H9 (cell line): ENCODE measurements at regions not wholly inside any gene's neighbourhood (a gene's known extent, or its start where the extent isn't known, plus 50 kb on each side); places are given as distances from the start of the nearest gene placed in this dataset.

Experiments used
- DNase-seq: peaks from one replicate; pipeline ENCODE4 v3.0.0-alpha.2; 2017
- H2AFZ ChIP-seq: one replicate; pipeline ENCODE4 v1.6.1; 2013; ENCODE audit warnings: mild to moderate bottlenecking, low read length, control low read depth, moderate library complexity
- H2AK5ac ChIP-seq: 2 replicates; pipeline ENCODE4 v1.6.1; 2013; ENCODE audit warnings: low read length, control low read depth, mixed read lengths; ENCODE audit not compliant: insufficient read length
- H2BK120ac ChIP-seq: one replicate; pipeline ENCODE4 v1.6.1; 2013; ENCODE audit warnings: low read depth, mild to moderate bottlenecking, low read length, control low read depth, inconsistent platforms; ENCODE audit not compliant: poor library complexity, severe bottlenecking
- H2BK12ac ChIP-seq: 2 replicates; pipeline ENCODE4 v1.6.1; 2013; ENCODE audit warnings: low read length, control low read depth, mixed read lengths, low read depth; ENCODE audit not compliant: insufficient read length
- H2BK15ac ChIP-seq: 2 replicates; pipeline ENCODE4 v1.6.1; 2013; ENCODE audit warnings: low read depth, low read length, control low read depth
- H2BK20ac ChIP-seq: one replicate; pipeline ENCODE4 v1.6.1; 2013; ENCODE audit warnings: low read depth, mild to moderate bottlenecking, low read length, control low read depth, inconsistent platforms; ENCODE audit not compliant: poor library complexity, severe bottlenecking
- H2BK5ac ChIP-seq: 2 replicates; pipeline ENCODE4 v1.6.1; 2013; ENCODE audit warnings: low read length, control low read depth, mixed read lengths; ENCODE audit not compliant: insufficient read length
- H3K14ac ChIP-seq: 2 replicates; pipeline ENCODE4 v1.6.1; 2013; ENCODE audit warnings: low read length, control low read depth; ENCODE audit not compliant: insufficient read depth
- H3K18ac ChIP-seq: 2 replicates; pipeline ENCODE4 v1.6.1; 2013; ENCODE audit warnings: low read depth, mild to moderate bottlenecking, mixed read lengths, low read length, control low read depth; ENCODE audit not compliant: insufficient read length
- H3K23ac ChIP-seq: 2 replicates; pipeline ENCODE4 v1.6.1; 2013; ENCODE audit warnings: low read length, control low read depth, mixed read lengths, low read depth; ENCODE audit not compliant: insufficient read length
- H3K23me2 ChIP-seq: 2 replicates; pipeline ENCODE4 v1.6.1; 2013; ENCODE audit warnings: low read depth, mild to moderate bottlenecking, mixed read lengths, low read length, control low read depth; ENCODE audit not compliant: insufficient read length, poor library complexity, severe bottlenecking
- H3K27ac ChIP-seq: 2 replicates; pipeline ENCODE4 v1.5.1; 2013; ENCODE audit warnings: low read length, control low read depth, mixed read lengths, low read depth; ENCODE audit not compliant: insufficient read length
- H3K27me3 ChIP-seq: 2 replicates; pipeline ENCODE4 v1.6.1; 2013; ENCODE audit warnings: low read length, control low read depth, inconsistent platforms; ENCODE audit not compliant: insufficient read depth
- H3K4ac ChIP-seq: 2 replicates; pipeline ENCODE4 v1.6.1; 2013; ENCODE audit warnings: low read depth, mild to moderate bottlenecking, control low read depth, inconsistent platforms, low read length, moderate library complexity
- H3K4me1 ChIP-seq: 2 replicates; pipeline ENCODE4 v1.6.1; 2013; ENCODE audit warnings: low read length, control low read depth, inconsistent platforms; ENCODE audit not compliant: insufficient read depth
- H3K4me2 ChIP-seq: 2 replicates; pipeline ENCODE4 v1.6.1; 2013; ENCODE audit warnings: low read length, control low read depth, mixed read lengths; ENCODE audit not compliant: insufficient read length, insufficient read depth
- H3K56ac ChIP-seq: 2 replicates; pipeline ENCODE4 v1.6.1; 2013; ENCODE audit warnings: low read depth, mild to moderate bottlenecking, mixed read lengths, low read length, control low read depth; ENCODE audit not compliant: insufficient read length
- H3K79me1 ChIP-seq: 2 replicates; pipeline ENCODE4 v1.6.1; 2013; ENCODE audit warnings: low read depth, mild to moderate bottlenecking, moderate library complexity, low read length, control low read depth, inconsistent platforms; ENCODE audit not compliant: insufficient read depth, poor library complexity, severe bottlenecking
- H3K79me2 ChIP-seq: 2 replicates; pipeline ENCODE4 v1.6.1; 2013; ENCODE audit warnings: low read length, control low read depth, inconsistent platforms; ENCODE audit not compliant: insufficient read depth
- H3K9ac ChIP-seq: 2 replicates; pipeline ENCODE4 v1.6.1; 2013; ENCODE audit warnings: low read length, control low read depth, mixed read lengths; ENCODE audit not compliant: insufficient read length; ENCODE audit errors: extremely low read depth
- H3K9me3 ChIP-seq: one replicate; pipeline ENCODE4 v1.6.1; 2013; ENCODE audit warnings: low read depth, low read length, inconsistent platforms; ENCODE audit not compliant: control insufficient read depth
- H3T11ph ChIP-seq: one replicate; pipeline ENCODE4 v1.6.1; 2013; ENCODE audit warnings: mild to moderate bottlenecking, low read length, control low read depth, inconsistent platforms
- H4K20me1 ChIP-seq: one replicate; pipeline ENCODE4 v1.6.1; 2013; ENCODE audit not compliant: control insufficient read depth, insufficient read length, insufficient read depth
- H4K5ac ChIP-seq: 2 replicates; pipeline ENCODE4 v1.6.1; 2013; ENCODE audit warnings: low read depth, mild to moderate bottlenecking, mixed read lengths, low read length, control low read depth; ENCODE audit not compliant: insufficient read length
- H4K8ac ChIP-seq: replicated peaks from 2 replicates; pipeline ENCODE4 v1.6.1; 2013; ENCODE audit warnings: low read length, control low read depth, mixed read lengths, low read depth; ENCODE audit not compliant: insufficient read length
- H4K91ac ChIP-seq: 2 replicates; pipeline ENCODE4 v1.6.1; 2013; ENCODE audit warnings: low read depth, mild to moderate bottlenecking, moderate library complexity, mixed read lengths, low read length, control low read depth; ENCODE audit not compliant: insufficient read length
- H3K27ac Mint-ChIP-seq, 3 experiments: 2 replicates in 2 of 3; 3 replicates in 1 of 3; pipeline ENCODE4 v1.8.0; 2020 to 2021; ENCODE audit warnings: mixed read lengths in 3 of 3, mild to moderate bottlenecking in 1 of 3, moderate library complexity in 1 of 3
- H3K27me3 Mint-ChIP-seq: 2 replicates; pipeline ENCODE4 v1.8.0; 2021; ENCODE audit warnings: low read depth, mild to moderate bottlenecking, moderate library complexity, mixed read lengths
- H3K36me3 Mint-ChIP-seq, 3 experiments: 2 replicates in 2 of 3; 3 replicates in 1 of 3; pipeline ENCODE4 v1.8.0; 2020 to 2021; ENCODE audit warnings: low read depth in 3 of 3, mixed read lengths in 3 of 3; ENCODE audit not compliant: insufficient read depth in 1 of 3
- H3K4me1 Mint-ChIP-seq, 2 experiments: 2 replicates each; pipeline ENCODE4 v1.8.0; 2020; ENCODE audit warnings: mixed read lengths in 2 of 2
- H3K4me3 Mint-ChIP-seq, 2 experiments: 2 replicates in 1 of 2; 3 replicates in 1 of 2; pipeline ENCODE4 v1.8.0; 2020 to 2021; ENCODE audit warnings: mild to moderate bottlenecking in 2 of 2, mixed read lengths in 2 of 2, moderate library complexity in 1 of 2
- H3K9me3 Mint-ChIP-seq, 2 experiments: 2 replicates in 1 of 2; 3 replicates in 1 of 2; pipeline ENCODE4 v1.8.0; 2020; ENCODE audit warnings: mild to moderate bottlenecking in 2 of 2, mixed read lengths in 2 of 2, moderate library complexity in 1 of 2
- WGBS: extraction: QIAGEN DNeasy Blood & Tissue Kit; methylation state at CpG from one replicate; pipeline ENCODE4 v1.1.7; 2013; ENCODE audit warnings: missing lambda C conversion rate, low lambda C conversion rate, mixed read lengths; ENCODE audit not compliant: insufficient read length; ENCODE audit errors: extremely low coverage; 5-methylcytosine and 5-hydroxymethylcytosine counted together
- TF ChIP-seq, protein P1 (sequence below): fragments of 200-600 bp; sonication (generic); conservative IDR thresholded peaks from 3 replicates; pipeline ENCODE4 v1.8.0; 2021; ENCODE audit warnings: antibody characterized with exemption, mild to moderate bottlenecking

DNA sequence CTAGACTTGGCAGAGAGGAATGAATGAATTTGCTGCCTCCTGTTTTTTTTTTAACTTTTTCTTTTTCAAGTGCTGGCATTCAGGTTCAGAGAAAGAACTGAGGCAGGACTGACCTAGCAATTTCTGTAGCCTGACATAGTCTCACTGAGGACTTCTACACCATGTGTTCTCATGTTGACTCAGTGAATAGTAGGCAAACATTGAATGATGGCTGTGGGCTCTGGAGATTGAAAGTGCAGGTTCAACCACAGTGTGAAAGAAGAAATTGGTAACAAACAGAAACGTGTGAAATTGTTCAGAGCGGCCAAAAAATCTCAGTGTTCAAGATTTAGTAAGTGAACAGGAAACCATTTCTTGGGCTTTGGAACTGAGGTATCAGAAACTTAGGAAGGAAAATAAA, 322.4 kb upstream of the GHITM start:
- no peak overlapping the region for H3K4me3 Mint-ChIP-seq
- no peak overlapping the region for H2AFZ ChIP-seq
- H3K9ac ChIP-seq: no peak overlapping the region
- no peaks in the 10 kb centered on the region for H3K79me1 ChIP-seq
- H3K79me2 ChIP-seq: no peaks in the 10 kb centered on the region
- H3K4me2 ChIP-seq: no peak overlapping the region
- no peak overlapping the region for H2BK5ac ChIP-seq
- no peak overlapping the region for H2BK20ac ChIP-seq
- H3K27me3 Mint-ChIP-seq: no peaks in the 10 kb centered on the region
- H3K4me1 Mint-ChIP-seq: peaks cover 19 to 22% of the 10 kb centered on the region in 2 experiments
- H2AK5ac ChIP-seq: no peak overlapping the region
- H3K18ac ChIP-seq: no peak overlapping the region
- no peak overlapping the region for H4K8ac ChIP-seq
- no peaks in the 10 kb centered on the region for H4K20me1 ChIP-seq
- no peak overlapping the region for H3K23ac ChIP-seq
- no peak overlapping the region for H3T11ph ChIP-seq
- H2BK120ac ChIP-seq: no peak overlapping the region
- no peaks in the 10 kb centered on the region for H3K27me3 ChIP-seq
- no CpG with 5 or more reads among the region's 2 CpGs for WGBS
- no peaks in the 10 kb centered on the region for H3K23me2 ChIP-seq
- no peaks in the 10 kb centered on the region for H3K36me3 Mint-ChIP-seq
- H3K9me3 Mint-ChIP-seq: no peaks in the 10 kb centered on the region; a peak in 1 of 5 replicates
- H3K27ac ChIP-seq: no peak overlapping the region
- no peaks in the 10 kb centered on the region for H3K9me3 ChIP-seq
- no peak overlapping the region for H4K91ac ChIP-seq
- no peak overlapping the region for H3K14ac ChIP-seq
- H3K27ac Mint-ChIP-seq: no peak overlapping the region; a peak in 1 of 7 replicates
- H2BK15ac ChIP-seq: no peak overlapping the region
- DNase-seq: no peak
- H3K4me1 ChIP-seq: no peaks in the 10 kb centered on the region
- H2BK12ac ChIP-seq: no peak overlapping the region
- no peak overlapping the region for H3K56ac ChIP-seq
- H3K4ac ChIP-seq: no peak overlapping the region
- no peak overlapping the region for H4K5ac ChIP-seq
- TF ChIP-seq, protein P1, sequence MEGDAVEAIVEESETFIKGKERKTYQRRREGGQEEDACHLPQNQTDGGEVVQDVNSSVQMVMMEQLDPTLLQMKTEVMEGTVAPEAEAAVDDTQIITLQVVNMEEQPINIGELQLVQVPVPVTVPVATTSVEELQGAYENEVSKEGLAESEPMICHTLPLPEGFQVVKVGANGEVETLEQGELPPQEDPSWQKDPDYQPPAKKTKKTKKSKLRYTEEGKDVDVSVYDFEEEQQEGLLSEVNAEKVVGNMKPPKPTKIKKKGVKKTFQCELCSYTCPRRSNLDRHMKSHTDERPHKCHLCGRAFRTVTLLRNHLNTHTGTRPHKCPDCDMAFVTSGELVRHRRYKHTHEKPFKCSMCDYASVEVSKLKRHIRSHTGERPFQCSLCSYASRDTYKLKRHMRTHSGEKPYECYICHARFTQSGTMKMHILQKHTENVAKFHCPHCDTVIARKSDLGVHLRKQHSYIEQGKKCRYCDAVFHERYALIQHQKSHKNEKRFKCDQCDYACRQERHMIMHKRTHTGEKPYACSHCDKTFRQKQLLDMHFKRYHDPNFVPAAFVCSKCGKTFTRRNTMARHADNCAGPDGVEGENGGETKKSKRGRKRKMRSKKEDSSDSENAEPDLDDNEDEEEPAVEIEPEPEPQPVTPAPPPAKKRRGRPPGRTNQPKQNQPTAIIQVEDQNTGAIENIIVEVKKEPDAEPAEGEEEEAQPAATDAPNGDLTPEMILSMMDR: no peak
